ENCODE measurements at regions not wholly inside any gene's neighbourhood (a gene's known extent, or its start where the extent isn't known, plus 50 kb on each side); places are given as distances from the start of the nearest gene placed in this dataset.

DNA sequence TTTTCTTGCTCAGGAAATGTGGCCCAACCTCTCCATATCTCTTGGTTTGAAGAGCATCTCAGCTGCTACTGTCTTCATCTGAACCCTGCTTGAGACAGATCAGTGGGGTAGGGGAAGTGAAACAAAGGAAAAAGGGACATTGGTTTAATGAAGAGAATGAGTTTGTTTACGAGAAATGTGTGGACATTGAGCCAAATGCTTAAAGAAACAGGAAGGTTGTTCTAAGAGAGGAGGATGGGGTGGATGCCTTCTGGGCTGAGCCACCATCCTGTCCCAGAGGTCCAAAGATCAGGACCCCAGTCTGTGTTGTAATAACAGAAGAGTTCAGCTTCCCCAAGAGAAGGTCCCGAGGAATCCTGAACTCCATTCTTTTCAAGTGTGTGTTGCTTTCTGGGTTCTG, 369.7 kb downstream of the INSC start:
- Histone ChIP-seq H3K27me3 (ENCODE audit: control insufficient read depth in 3 of 3, insufficient read depth in 3 of 3, low read depth in 1 of 3, low read length in 3 of 3) (no peaks in the 10 kb centered on the region), H3K9me3 (replicated peaks in 1 of 2; ENCODE audit: control insufficient read depth in 2 of 2, insufficient read depth in 1 of 2, low read depth in 1 of 2, low read length in 2 of 2) (no peaks in the 10 kb centered on the region)
- no CpG with 5 or more reads among the region's 2 CpGs for WGBS, 2 donors (ENCODE audit: extremely low coverage in 2 of 2, insufficient read length in 2 of 2, insufficient replicate concordance in 1 of 2)

DNA sequence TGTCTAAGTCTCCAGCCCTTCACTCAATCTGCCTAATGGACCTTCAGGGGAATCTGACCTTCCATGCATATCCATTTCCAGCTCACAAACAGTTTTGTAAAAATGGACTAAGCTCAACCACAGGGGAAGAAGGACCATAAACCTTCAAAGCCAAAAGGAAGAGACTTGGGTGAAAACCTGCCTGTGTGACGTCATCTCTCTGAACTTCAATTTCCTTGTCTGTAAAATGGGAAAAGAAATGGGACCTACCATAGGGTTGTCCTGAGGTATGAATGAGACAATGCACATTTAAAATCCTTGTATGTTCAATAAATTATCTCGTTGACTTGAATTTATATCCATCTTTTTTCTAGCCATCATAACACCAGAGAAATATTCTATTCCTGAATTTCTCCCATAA, 370.7 kb downstream of the INSC start:
- no peak overlapping the region for H3K4me3 ChIP-seq (ENCODE audit: low read length in 2 of 2)
- H3K27me3 ChIP-seq (ENCODE audit: control insufficient read depth in 3 of 3, insufficient read depth in 3 of 3, low read depth in 1 of 3, low read length in 3 of 3), result no peaks in the 10 kb centered on the region
- no peak overlapping the region for H3K4me2 ChIP-seq (ENCODE audit: insufficient read depth, low read length, poor library complexity, severe bottlenecking)
- no peak overlapping the region for H4K8ac ChIP-seq (ENCODE audit: low read depth, low read length)
- no CpG with 5 or more reads among the region's 2 CpGs for WGBS, 2 donors (ENCODE audit: extremely low coverage in 2 of 2, insufficient read length in 2 of 2, insufficient replicate concordance in 1 of 2)
- H3K4ac ChIP-seq (ENCODE audit: low read length), result no peak overlapping the region
- H4K91ac ChIP-seq (ENCODE audit: low read depth, low read length, poor library complexity), result no peak overlapping the region
- no peaks in the 10 kb centered on the region for H3K79me1 ChIP-seq (ENCODE audit: low read depth, low read length)
- no peak overlapping the region for H3K27ac ChIP-seq (replicated peaks; ENCODE audit: low read length)
- H2BK15ac ChIP-seq (ENCODE audit: low read length), result no peak overlapping the region
- H2AFZ ChIP-seq (ENCODE audit: low read length), result no peak overlapping the region
- no peak overlapping the region for H3K18ac ChIP-seq (ENCODE audit: low read length)
- no peak for DNase-seq (ENCODE audit: low spot score)
- H3K36me3 ChIP-seq (replicated peaks in 1 of 2; ENCODE audit: control insufficient read depth in 2 of 2, insufficient read depth in 2 of 2, low read length in 2 of 2), result no peaks in the 10 kb centered on the region
- no peaks in the 10 kb centered on the region for H3K9me3 ChIP-seq (replicated peaks in 1 of 2; ENCODE audit: control insufficient read depth in 2 of 2, insufficient read depth in 1 of 2, low read depth in 1 of 2, low read length in 2 of 2)
- H2BK5ac ChIP-seq (ENCODE audit: low read length), result no peak overlapping the region
- H3K23ac ChIP-seq (ENCODE audit: low read depth, low read length, poor library complexity), result no peak overlapping the region
- H3K9ac ChIP-seq (ENCODE audit: low read depth, low read length, poor library complexity), result no peak overlapping the region
- no peak overlapping the region for H2BK120ac ChIP-seq (ENCODE audit: low read depth, low read length)
- H2AK5ac ChIP-seq (ENCODE audit: low read depth, low read length), result no peak overlapping the region
- no peak overlapping the region for H3K14ac ChIP-seq (ENCODE audit: low read length)
- H3K4me1 ChIP-seq (ENCODE audit: control insufficient read depth in 2 of 2, insufficient read depth in 1 of 2, low read depth in 1 of 2, low read length in 2 of 2), result no peaks in the 10 kb centered on the region
- no peak overlapping the region for H2BK12ac ChIP-seq (ENCODE audit: low read length)

More for the DNA sequence above, 369.7 kb downstream of the INSC start:
- no peak overlapping the region for H3K23ac ChIP-seq (ENCODE audit: low read depth, low read length, poor library complexity)
- no peak overlapping the region for H2BK12ac ChIP-seq (ENCODE audit: low read length)
- no peak for DNase-seq (ENCODE audit: low spot score)
- no peaks in the 10 kb centered on the region for H3K36me3 ChIP-seq (replicated peaks in 1 of 2; ENCODE audit: control insufficient read depth in 2 of 2, insufficient read depth in 2 of 2, low read length in 2 of 2)
- H3K79me1 ChIP-seq (ENCODE audit: low read depth, low read length), result no peaks in the 10 kb centered on the region
- no peaks in the 10 kb centered on the region for H3K4me1 ChIP-seq (ENCODE audit: control insufficient read depth in 2 of 2, insufficient read depth in 1 of 2, low read depth in 1 of 2, low read length in 2 of 2)
- no peak overlapping the region for H3K4me3 ChIP-seq (ENCODE audit: low read length in 2 of 2)
- no peak overlapping the region for H3K14ac ChIP-seq (ENCODE audit: low read length)
- H2BK5ac ChIP-seq (ENCODE audit: low read length), result no peak overlapping the region
- no peak overlapping the region for H3K18ac ChIP-seq (ENCODE audit: low read length)
- H2AFZ ChIP-seq (ENCODE audit: low read length), result no peak overlapping the region
- H3K4ac ChIP-seq (ENCODE audit: low read length), result no peak overlapping the region
- no peak overlapping the region for H4K91ac ChIP-seq (ENCODE audit: low read depth, low read length, poor library complexity)
- H3K9ac ChIP-seq (ENCODE audit: low read depth, low read length, poor library complexity), result no peak overlapping the region
- H3K4me2 ChIP-seq (ENCODE audit: insufficient read depth, low read length, poor library complexity, severe bottlenecking), result no peak overlapping the region
- no peak overlapping the region for H2BK15ac ChIP-seq (ENCODE audit: low read length)
- no peak overlapping the region for H2AK5ac ChIP-seq (ENCODE audit: low read depth, low read length)
- no peak overlapping the region for H3K27ac ChIP-seq (replicated peaks; ENCODE audit: low read length)
- no peak overlapping the region for H2BK120ac ChIP-seq (ENCODE audit: low read depth, low read length)
- H4K8ac ChIP-seq (ENCODE audit: low read depth, low read length), result no peak overlapping the region

DNA sequence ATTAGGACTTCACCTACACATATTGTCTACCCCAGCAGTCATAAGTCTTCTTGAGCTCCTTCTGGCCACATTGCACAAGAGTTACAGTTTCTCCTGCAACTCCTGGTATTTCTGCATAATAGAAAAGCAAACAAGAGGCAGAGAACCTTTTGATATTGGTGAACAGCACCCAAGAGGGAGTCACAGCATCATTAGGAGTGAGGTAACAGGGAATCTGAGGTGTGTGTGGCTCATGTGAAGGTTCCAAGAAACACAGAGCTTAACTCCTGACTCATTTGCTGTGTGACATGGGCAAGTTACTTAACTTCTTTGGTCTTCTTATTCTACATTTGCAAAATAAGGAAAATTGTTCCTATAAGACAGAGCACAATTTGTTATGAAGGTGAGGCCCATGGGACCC, 374.6 kb downstream of the INSC start:
- no peak overlapping the region for H2AFZ ChIP-seq (ENCODE audit: low read length)
- H3K79me1 ChIP-seq (ENCODE audit: low read depth, low read length), result no peaks in the 10 kb centered on the region
- H3K27ac ChIP-seq (replicated peaks; ENCODE audit: low read length), result no peak overlapping the region
- H2BK15ac ChIP-seq (ENCODE audit: low read length), result no peak overlapping the region
- H3K23ac ChIP-seq (ENCODE audit: low read depth, low read length, poor library complexity), result no peak overlapping the region
- no peak overlapping the region for H4K8ac ChIP-seq (ENCODE audit: low read depth, low read length)
- no peak overlapping the region for H3K9ac ChIP-seq (ENCODE audit: low read depth, low read length, poor library complexity)
- H3K4me3 ChIP-seq (ENCODE audit: low read length in 2 of 2), result no peak overlapping the region
- no peak overlapping the region for H2BK120ac ChIP-seq (ENCODE audit: low read depth, low read length)
- H3K4ac ChIP-seq (ENCODE audit: low read length), result no peak overlapping the region
- no peak overlapping the region for H3K18ac ChIP-seq (ENCODE audit: low read length)
- no peak overlapping the region for H2BK12ac ChIP-seq (ENCODE audit: low read length)
- no peak overlapping the region for H3K4me2 ChIP-seq (ENCODE audit: insufficient read depth, low read length, poor library complexity, severe bottlenecking)
- no peak overlapping the region for H3K14ac ChIP-seq (ENCODE audit: low read length)
- no peaks in the 10 kb centered on the region for H3K27me3 ChIP-seq (ENCODE audit: control insufficient read depth in 3 of 3, insufficient read depth in 3 of 3, low read depth in 1 of 3, low read length in 3 of 3)
- H2AK5ac ChIP-seq (ENCODE audit: low read depth, low read length), result no peak overlapping the region
- H3K4me1 ChIP-seq (ENCODE audit: control insufficient read depth in 2 of 2, insufficient read depth in 1 of 2, low read depth in 1 of 2, low read length in 2 of 2), result no peaks in the 10 kb centered on the region
- no peak overlapping the region for H2BK5ac ChIP-seq (ENCODE audit: low read length)
- H3K9me3 ChIP-seq (replicated peaks in 1 of 2; ENCODE audit: control insufficient read depth in 2 of 2, insufficient read depth in 1 of 2, low read depth in 1 of 2, low read length in 2 of 2), result no peaks in the 10 kb centered on the region
- H3K36me3 ChIP-seq (replicated peaks in 1 of 2; ENCODE audit: control insufficient read depth in 2 of 2, insufficient read depth in 2 of 2, low read length in 2 of 2), result no peaks in the 10 kb centered on the region
- no peak for DNase-seq (ENCODE audit: low spot score)
- H4K91ac ChIP-seq (ENCODE audit: low read depth, low read length, poor library complexity), result no peak overlapping the region

GRCh38 chr11:15490535-15490934, 375.8 kb downstream of the INSC start:
- no peak overlapping the region for H3K23ac ChIP-seq (ENCODE audit: low read depth, low read length, poor library complexity)
- no peak overlapping the region for H2BK12ac ChIP-seq (ENCODE audit: low read length)
- no peak overlapping the region for H3K9ac ChIP-seq (ENCODE audit: low read depth, low read length, poor library complexity)
- H3K4ac ChIP-seq (ENCODE audit: low read length), result no peak overlapping the region
- no peak overlapping the region for H3K18ac ChIP-seq (ENCODE audit: low read length)
- no peaks in the 10 kb centered on the region for H3K4me1 ChIP-seq (ENCODE audit: control insufficient read depth in 2 of 2, insufficient read depth in 1 of 2, low read depth in 1 of 2, low read length in 2 of 2)
- H2BK5ac ChIP-seq (ENCODE audit: low read length), result no peak overlapping the region
- H3K9me3 ChIP-seq (replicated peaks in 1 of 2; ENCODE audit: control insufficient read depth in 2 of 2, insufficient read depth in 1 of 2, low read depth in 1 of 2, low read length in 2 of 2), result no peaks in the 10 kb centered on the region
- no peaks in the 10 kb centered on the region for H3K36me3 ChIP-seq (replicated peaks in 1 of 2; ENCODE audit: control insufficient read depth in 2 of 2, insufficient read depth in 2 of 2, low read length in 2 of 2)
- H3K27ac ChIP-seq (replicated peaks; ENCODE audit: low read length), result no peak overlapping the region
- H3K4me3 ChIP-seq (ENCODE audit: low read length in 2 of 2), result no peak overlapping the region
- no peaks in the 10 kb centered on the region for H3K27me3 ChIP-seq (ENCODE audit: control insufficient read depth in 3 of 3, insufficient read depth in 3 of 3, low read depth in 1 of 3, low read length in 3 of 3)
- no peak for DNase-seq (ENCODE audit: low spot score)
- H4K91ac ChIP-seq (ENCODE audit: low read depth, low read length, poor library complexity), result no peak overlapping the region
- H3K4me2 ChIP-seq (ENCODE audit: insufficient read depth, low read length, poor library complexity, severe bottlenecking), result no peak overlapping the region
- no peak overlapping the region for H3K14ac ChIP-seq (ENCODE audit: low read length)
- H3K79me1 ChIP-seq (ENCODE audit: low read depth, low read length), result no peaks in the 10 kb centered on the region
- no peak overlapping the region for H2BK15ac ChIP-seq (ENCODE audit: low read length)
- no peak overlapping the region for H2AFZ ChIP-seq (ENCODE audit: low read length)
- no peak overlapping the region for H4K8ac ChIP-seq (ENCODE audit: low read depth, low read length)
- no peak overlapping the region for H2BK120ac ChIP-seq (ENCODE audit: low read depth, low read length)
- WGBS, 2 donors (ENCODE audit: extremely low coverage in 2 of 2, insufficient read length in 2 of 2, insufficient replicate concordance in 1 of 2), result no CpG with 5 or more reads among the region's 1 CpG
- H2AK5ac ChIP-seq (ENCODE audit: low read depth, low read length), result no peak overlapping the region

Measured in neuronal stem cell (in vitro differentiated cells).